ENCODE measurements at regions not wholly inside any gene's neighbourhood (a gene's known extent, or its start where the extent isn't known, plus 50 kb on each side); places are given as distances from the start of the nearest gene placed in this dataset.
"Not testable (repeated sequence)": the region's sequence is repeated elsewhere in the genome, so short reads cannot be mapped to it uniquely, and the experiment has no call there.

- DNase-seq (ENCODE audit: low read depth) = no peak
Observed at GRCh38 chr5:158514986-158515359, 584.7 kb downstream of the EBF1 start.

- DNase-seq (ENCODE audit: low read depth) = no peak
Observed at GRCh38 chr5:158514319-158514985, 585.3 kb downstream of the EBF1 start.

GRCh38 chr5:158513490-158514318, 586.0 kb downstream of the EBF1 start:
- DNase-seq (ENCODE audit: low read depth) = no peak

GRCh38 chr5:158511454-158511853, 588.3 kb downstream of the EBF1 start:
- DNase-seq (ENCODE audit: low read depth) = no peak

- DNase-seq (ENCODE audit: low read depth) = no peak
Observed at GRCh38 chr5:158510479-158510878, 589.2 kb downstream of the EBF1 start.

GRCh38 chr5:158506648-158507047, 593.1 kb downstream of the EBF1 start:
- DNase-seq (ENCODE audit: low read depth) = no peak

- no peak for DNase-seq (ENCODE audit: low read depth)
Observed at GRCh38 chr5:158502686-158503085, 597.0 kb downstream of the EBF1 start.

GRCh38 chr5:158499892-158500418, 599.8 kb downstream of the EBF1 start:
- DNase-seq (ENCODE audit: low read depth) = no peak

GRCh38 chr5:158499075-158499891, 600.4 kb downstream of the EBF1 start:
- no peak for DNase-seq (ENCODE audit: low read depth)

GRCh38 chr5:158496624-158497023, 603.1 kb downstream of the EBF1 start:
- no peak for DNase-seq (ENCODE audit: low read depth)

GRCh38 chr5:158494541-158494940, 605.2 kb downstream of the EBF1 start:
- no peak for DNase-seq (ENCODE audit: low read depth)

- not testable (repeated sequence) for DNase-seq (ENCODE audit: low read depth)
Observed at GRCh38 chr5:158494044-158494443, 605.7 kb downstream of the EBF1 start.

- no peak for DNase-seq (ENCODE audit: low read depth)
Observed at GRCh38 chr5:158492841-158493242, 606.9 kb downstream of the EBF1 start.

- no peak for DNase-seq (ENCODE audit: low read depth)
Observed at GRCh38 chr5:158492136-158492535, 607.6 kb downstream of the EBF1 start.

GRCh38 chr5:158487664-158488063, 612.1 kb downstream of the EBF1 start:
- no peak for DNase-seq (ENCODE audit: low read depth)

- no peak for DNase-seq (ENCODE audit: low read depth)
Observed at GRCh38 chr5:158487156-158487555, 612.6 kb downstream of the EBF1 start.

- no peak for DNase-seq (ENCODE audit: low read depth)
Observed at GRCh38 chr5:158486566-158486965, 613.1 kb downstream of the EBF1 start.

- no peak for DNase-seq (ENCODE audit: low read depth)
Observed at GRCh38 chr5:158485604-158486081, 614.1 kb downstream of the EBF1 start.

- DNase-seq (ENCODE audit: low read depth) = no peak
Observed at GRCh38 chr5:158485047-158485446, 614.7 kb downstream of the EBF1 start.

- DNase-seq (ENCODE audit: low read depth) = no peak
Observed at GRCh38 chr5:158484150-158484549, 615.6 kb downstream of the EBF1 start.

- no peak for DNase-seq (ENCODE audit: low read depth)
Observed at GRCh38 chr5:158483281-158483860, 616.3 kb downstream of the EBF1 start.

- no peak for DNase-seq (ENCODE audit: low read depth)
Observed at GRCh38 chr5:158482125-158482524, 617.6 kb downstream of the EBF1 start.
